ENCODE measurements at regions not wholly inside any gene's neighbourhood (a gene's known extent, or its start where the extent isn't known, plus 50 kb on each side); places are given as distances from the start of the nearest gene placed in this dataset.

DNA sequence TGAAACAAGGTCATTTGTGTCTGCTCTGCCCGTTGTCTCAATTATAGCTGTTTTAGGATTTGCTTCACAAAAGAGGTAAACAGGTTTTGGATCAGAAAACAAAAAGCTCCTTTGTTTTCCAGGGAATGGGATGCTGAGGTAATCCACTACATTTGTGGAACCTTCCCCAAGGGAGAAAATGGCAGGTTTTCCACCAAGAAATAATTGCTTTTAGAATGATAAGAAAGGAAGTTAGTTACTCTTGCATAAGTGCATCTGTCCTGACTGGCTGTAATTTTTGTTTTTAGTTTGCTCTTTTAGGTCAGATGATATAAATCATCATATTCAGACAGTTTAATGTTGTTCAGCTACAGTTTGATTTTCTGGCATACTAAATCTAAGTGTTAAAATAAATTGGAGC, 198.5 kb upstream of the COL8A1 start:
- Histone ChIP-seq H3K4me3 (no peak overlapping the region), H3K36me3 (no peaks in the 10 kb centered on the region), H3K27ac (no peak overlapping the region), H3K4me1 (no peaks in the 10 kb centered on the region), H3K9me3 (no peaks in the 10 kb centered on the region), H3K27me3 (no peaks in the 10 kb centered on the region)
- no peak for TF ChIP-seq CTCF (IDR thresholded peaks at IDR 0.05)
- no peak for TF ChIP-seq POLR2A (IDR thresholded peaks at IDR 0.05)
- DNase-seq: no peak

GRCh38 chr3:99434190-99434589, 204.2 kb upstream of the COL8A1 start:
- Histone ChIP-seq H3K4me1 (no peaks in the 10 kb centered on the region), H3K4me3 (no peak overlapping the region), H3K36me3 (no peaks in the 10 kb centered on the region), H3K9me3 (no peaks in the 10 kb centered on the region), H3K27ac (no peak overlapping the region), H3K27me3 (no peaks in the 10 kb centered on the region)
- TF ChIP-seq POLR2A (IDR thresholded peaks at IDR 0.05) (no peak), CTCF (IDR thresholded peaks at IDR 0.05) (no peak)
- no peak for DNase-seq

DNA sequence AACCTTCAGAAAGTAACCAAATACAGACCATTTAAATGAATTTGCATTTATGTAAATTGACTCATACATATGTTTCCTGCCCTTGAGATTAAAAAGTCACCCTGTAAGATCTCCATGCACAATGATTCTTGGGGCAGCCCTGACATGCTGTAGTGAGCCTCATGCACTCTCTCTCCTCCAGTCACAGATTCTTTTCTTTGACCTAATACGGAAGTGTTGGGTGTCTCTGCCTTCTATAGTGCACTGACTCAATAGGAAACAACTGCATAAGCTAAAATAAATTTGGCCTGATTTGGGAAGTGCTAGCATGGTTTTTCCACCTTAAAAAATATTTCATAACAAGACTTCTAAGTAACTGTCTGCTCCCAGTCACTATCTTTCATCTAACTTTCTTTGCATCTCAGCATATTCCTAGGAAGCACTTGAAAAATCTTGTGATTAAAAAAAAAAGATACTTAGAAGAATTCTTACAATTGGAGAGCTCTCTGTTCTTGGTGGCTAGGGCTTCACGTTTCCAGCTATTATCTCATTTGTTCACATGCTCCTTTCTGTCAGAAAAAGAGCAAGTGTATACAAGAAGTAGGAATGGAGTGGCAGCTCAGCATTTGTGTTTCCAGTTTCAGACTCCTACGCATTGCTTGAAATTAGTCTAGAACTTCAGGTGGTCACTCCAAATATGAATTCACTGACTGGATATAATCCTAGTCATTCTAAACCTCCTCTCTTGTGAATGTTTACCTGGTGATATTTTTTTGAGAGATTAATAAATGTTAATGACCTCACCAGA, 207.9 kb upstream of the COL8A1 start:
- Histone ChIP-seq H3K36me3 (no peaks in the 10 kb centered on the region), H3K4me1 (no peaks in the 10 kb centered on the region), H3K4me3 (no peak overlapping the region), H3K9me3 (no peaks in the 10 kb centered on the region), H3K27me3 (no peaks in the 10 kb centered on the region), H3K27ac (no peak overlapping the region)
- no peak for TF ChIP-seq CTCF (IDR thresholded peaks at IDR 0.05)
- no peak for TF ChIP-seq POLR2A (IDR thresholded peaks at IDR 0.05)
- no peak for DNase-seq

DNA sequence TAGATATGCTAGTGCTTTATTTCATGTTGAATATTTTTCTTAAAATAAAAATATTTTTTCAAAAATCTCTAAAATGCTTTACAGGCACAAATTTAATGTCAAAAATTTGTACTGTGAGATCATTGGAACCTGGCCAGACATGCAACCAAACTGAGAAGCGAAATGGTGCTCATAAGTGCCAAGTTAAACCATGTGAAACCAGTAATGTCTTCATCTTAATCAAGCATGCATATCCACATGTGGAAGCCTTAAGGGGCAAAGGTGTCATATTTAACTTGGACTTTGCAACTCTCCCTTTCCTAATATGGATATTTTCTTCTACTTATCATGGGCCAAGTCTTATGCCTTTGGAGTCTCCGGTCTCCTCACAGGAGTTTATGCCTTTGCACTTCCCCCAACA, 208.9 kb upstream of the COL8A1 start:
- H3K4me1 ChIP-seq: no peaks in the 10 kb centered on the region
- TF ChIP-seq CTCF (IDR thresholded peaks at IDR 0.05): no peak
- no peak overlapping the region for H3K4me3 ChIP-seq
- no peaks in the 10 kb centered on the region for H3K27me3 ChIP-seq
- no peak overlapping the region for H3K27ac ChIP-seq
- H3K9me3 ChIP-seq: no peaks in the 10 kb centered on the region
- no peak for DNase-seq
- no peaks in the 10 kb centered on the region for H3K36me3 ChIP-seq

DNA sequence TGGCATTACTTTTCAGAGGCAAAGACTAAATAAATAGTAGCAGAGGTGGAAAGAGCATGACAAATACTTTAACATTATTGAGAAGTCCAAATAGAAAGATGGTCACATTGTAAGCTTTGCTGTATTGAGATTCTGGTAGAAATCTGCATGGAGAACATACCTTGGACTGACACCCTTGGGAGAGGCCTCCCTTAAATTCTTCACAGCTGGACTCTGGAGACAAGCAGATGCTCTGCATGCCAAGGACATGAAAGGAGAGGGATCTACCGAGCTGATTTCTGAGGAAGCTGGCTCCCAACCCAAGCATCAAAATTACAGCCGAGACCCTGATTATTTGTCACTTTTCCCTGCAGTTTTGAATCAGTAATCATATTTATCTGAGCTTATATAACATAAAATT, 212.5 kb upstream of the COL8A1 start:
- no peak for TF ChIP-seq CTCF (IDR thresholded peaks at IDR 0.05)
- TF ChIP-seq POLR2A (IDR thresholded peaks at IDR 0.05): no peak
- no peaks in the 10 kb centered on the region for H3K27me3 ChIP-seq
- no peak overlapping the region for H3K4me3 ChIP-seq
- H3K36me3 ChIP-seq: no peaks in the 10 kb centered on the region
- H3K27ac ChIP-seq: no peak overlapping the region
- H3K4me1 ChIP-seq: no peaks in the 10 kb centered on the region
- no peaks in the 10 kb centered on the region for H3K9me3 ChIP-seq
- DNase-seq: no peak

DNA sequence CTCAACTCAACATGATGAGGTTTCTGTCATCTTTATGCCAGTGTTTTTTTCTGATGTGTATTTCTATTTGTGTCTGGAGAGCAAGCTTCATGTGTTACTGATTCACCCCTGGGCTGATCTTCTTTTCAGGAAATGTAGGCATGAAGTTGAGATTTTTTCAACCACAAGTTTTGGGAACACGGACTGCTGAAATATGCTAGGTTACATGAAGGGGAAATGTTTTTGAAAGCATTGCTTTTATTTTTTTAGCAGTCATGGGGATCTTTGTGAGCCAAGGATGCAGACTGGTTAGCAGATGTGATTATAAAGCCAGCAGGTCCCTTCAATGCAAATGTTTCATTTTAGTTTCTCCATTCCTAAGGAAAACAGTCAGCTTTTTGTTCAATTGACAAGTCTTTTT, 219.3 kb upstream of the COL8A1 start:
- H3K4me1 ChIP-seq: no peaks in the 10 kb centered on the region

More for the DNA sequence above, 219.3 kb upstream of the COL8A1 start:
- DNase-seq: no peak
- TF ChIP-seq CTCF (IDR thresholded peaks at IDR 0.05) (no peak), POLR2A (IDR thresholded peaks at IDR 0.05) (no peak)
- Histone ChIP-seq H3K27ac (no peak overlapping the region), H3K36me3 (no peaks in the 10 kb centered on the region), H3K27me3 (no peaks in the 10 kb centered on the region), H3K4me3 (no peak overlapping the region), H3K9me3 (no peaks in the 10 kb centered on the region)

Measured in Peyer's patch (tissue), 4 donors.